Muscle of leg (tissue), 3 donors: ENCODE measurements at regions not wholly inside any gene's neighbourhood (a gene's known extent, or its start where the extent isn't known, plus 50 kb on each side); places are given as distances from the start of the nearest gene placed in this dataset.

Experiments
- DNase-seq: peaks from one replicate; pipeline ENCODE4 v3.0.0; 2013
- H3K27ac ChIP-seq: one replicate; pipeline ENCODE4 v1.5.1; 2013; ENCODE audit warnings: mild to moderate bottlenecking, low read length, control low read depth
- H3K27me3 ChIP-seq: one replicate; pipeline ENCODE4 v1.6.1; 2013; ENCODE audit warnings: low read length; ENCODE audit not compliant: control insufficient read depth, insufficient read depth
- H3K36me3 ChIP-seq: one replicate; pipeline ENCODE4 v1.6.1; 2013; ENCODE audit warnings: low read length; ENCODE audit not compliant: control insufficient read depth, insufficient read depth
- H3K4me1 ChIP-seq: one replicate; pipeline ENCODE4 v1.6.1; 2013; ENCODE audit warnings: low read length; ENCODE audit not compliant: control insufficient read depth, insufficient read depth
- H3K4me3 ChIP-seq: one replicate; pipeline ENCODE4 v1.5.1; 2013; ENCODE audit warnings: low read length, control low read depth
- H3K9me3 ChIP-seq: replicated peaks from 2 replicates; pipeline ENCODE4 v1.6.1; 2013; ENCODE audit warnings: low read depth, low read length; ENCODE audit not compliant: control insufficient read depth
- WGBS: methylation state at CpG from one replicate; pipeline ENCODE4 v1.1.5; 2013; ENCODE audit warnings: missing lambda C conversion rate; ENCODE audit not compliant: insufficient coverage; 5-methylcytosine and 5-hydroxymethylcytosine counted together

- no CpG with 5 or more reads among the region's 1 CpG for WGBS
- Histone ChIP-seq H3K4me1 (no peaks in the 10 kb centered on the region), H3K36me3 (no peaks in the 10 kb centered on the region), H3K27ac (no peak overlapping the region), H3K9me3 (no peaks in the 10 kb centered on the region), H3K4me3 (no peak overlapping the region), H3K27me3 (no peaks in the 10 kb centered on the region)
- DNase-seq, result no peak
These were observed 383.4 kb downstream of the CDH11 start for GRCh38 chr16:64738321-64738960.

- Histone ChIP-seq H3K4me3 (no peak overlapping the region), H3K27ac (no peak overlapping the region), H3K27me3 (no peaks in the 10 kb centered on the region), H3K4me1 (no peaks in the 10 kb centered on the region), H3K9me3 (no peaks in the 10 kb centered on the region), H3K36me3 (no peaks in the 10 kb centered on the region)
- no peak for DNase-seq
- WGBS, result 100% methylated on average over 1 of the region's 2 CpGs
These were observed 385.0 kb downstream of the CDH11 start for GRCh38 chr16:64736857-64737256.

GRCh38 chr16:64731891-64732290 is 390.0 kb downstream of the CDH11 start:
- Histone ChIP-seq H3K4me3 (no peak overlapping the region), H3K27ac (no peak overlapping the region), H3K27me3 (no peaks in the 10 kb centered on the region), H3K4me1 (no peaks in the 10 kb centered on the region), H3K9me3 (no peaks in the 10 kb centered on the region), H3K36me3 (no peaks in the 10 kb centered on the region)
- no peak for DNase-seq
- 100% methylated on average over 1 of the region's 1 CpG for WGBS

- no peak overlapping the region for H3K27ac ChIP-seq
- H3K4me3 ChIP-seq, result no peak overlapping the region
- H3K9me3 ChIP-seq, result no peaks in the 10 kb centered on the region
- no CpG with 5 or more reads among the region's 2 CpGs for WGBS
- no peaks in the 10 kb centered on the region for H3K27me3 ChIP-seq
- no peaks in the 10 kb centered on the region for H3K36me3 ChIP-seq
- DNase-seq, result no peak
- no peaks in the 10 kb centered on the region for H3K4me1 ChIP-seq
These were observed 391.6 kb downstream of the CDH11 start for GRCh38 chr16:64730261-64730660.

- no peak overlapping the region for H3K4me3 ChIP-seq
- 86% methylated on average over 3 of the region's 5 CpGs for WGBS
- no peak overlapping the region for H3K27ac ChIP-seq
- no peaks in the 10 kb centered on the region for H3K27me3 ChIP-seq
- DNase-seq, result no peak
- H3K36me3 ChIP-seq, result no peaks in the 10 kb centered on the region
- no peaks in the 10 kb centered on the region for H3K4me1 ChIP-seq
- no peaks in the 10 kb centered on the region for H3K9me3 ChIP-seq
These were observed 397.5 kb downstream of the CDH11 start for GRCh38 chr16:64724339-64724738.

- no peak overlapping the region for H3K4me3 ChIP-seq
- H3K27me3 ChIP-seq, result no peaks in the 10 kb centered on the region
- no peaks in the 10 kb centered on the region for H3K36me3 ChIP-seq
- no peak overlapping the region for H3K27ac ChIP-seq
- 94% methylated on average over 5 of the region's 7 CpGs for WGBS
- no peaks in the 10 kb centered on the region for H3K9me3 ChIP-seq
- H3K4me1 ChIP-seq, result no peaks in the 10 kb centered on the region
- DNase-seq, result no peak
These were observed 403.4 kb downstream of the CDH11 start for GRCh38 chr16:64718486-64718885.

GRCh38 chr16:64717871-64718270 is 404.0 kb downstream of the CDH11 start:
- no peak overlapping the region for H3K27ac ChIP-seq
- H3K9me3 ChIP-seq, result no peaks in the 10 kb centered on the region
- no peaks in the 10 kb centered on the region for H3K27me3 ChIP-seq
- WGBS, result no CpG with 5 or more reads among the region's 3 CpGs
- H3K36me3 ChIP-seq, result no peaks in the 10 kb centered on the region
- no peaks in the 10 kb centered on the region for H3K4me1 ChIP-seq
- no peak overlapping the region for H3K4me3 ChIP-seq
- DNase-seq, result no peak

- H3K9me3 ChIP-seq, result no peaks in the 10 kb centered on the region
- no peak overlapping the region for H3K4me3 ChIP-seq
- WGBS, result 60% methylated on average over 1 of the region's 2 CpGs
- no peaks in the 10 kb centered on the region for H3K4me1 ChIP-seq
- H3K27me3 ChIP-seq, result no peaks in the 10 kb centered on the region
- no peak overlapping the region for H3K27ac ChIP-seq
- no peak for DNase-seq
- no peaks in the 10 kb centered on the region for H3K36me3 ChIP-seq
These were observed 406.2 kb downstream of the CDH11 start for GRCh38 chr16:64715624-64716023.

GRCh38 chr16:64712026-64712425 is 409.8 kb downstream of the CDH11 start:
- Histone ChIP-seq H3K9me3 (no peaks in the 10 kb centered on the region), H3K4me3 (no peak overlapping the region), H3K36me3 (no peaks in the 10 kb centered on the region), H3K27me3 (no peaks in the 10 kb centered on the region), H3K27ac (no peak overlapping the region), H3K4me1 (no peaks in the 10 kb centered on the region)
- WGBS, result no CpG with 5 or more reads among the region's 3 CpGs
- peak; percentile 72 for DNase-seq

- Histone ChIP-seq H3K27me3 (no peaks in the 10 kb centered on the region), H3K4me3 (no peak overlapping the region), H3K9me3 (no peaks in the 10 kb centered on the region), H3K4me1 (no peaks in the 10 kb centered on the region), H3K36me3 (no peaks in the 10 kb centered on the region), H3K27ac (no peak overlapping the region)
- no peak for DNase-seq
- WGBS, result no CpG with 5 or more reads among the region's 2 CpGs
These were observed 410.3 kb downstream of the CDH11 start for GRCh38 chr16:64711596-64711995.

- no peak overlapping the region for H3K27ac ChIP-seq
- no peak overlapping the region for H3K4me3 ChIP-seq
- no peaks in the 10 kb centered on the region for H3K27me3 ChIP-seq
- no CpG with 5 or more reads among the region's 4 CpGs for WGBS
- H3K36me3 ChIP-seq, result no peaks in the 10 kb centered on the region
- DNase-seq, result no peak
- H3K9me3 ChIP-seq, result no peaks in the 10 kb centered on the region
- H3K4me1 ChIP-seq, result no peaks in the 10 kb centered on the region
These were observed 410.8 kb downstream of the CDH11 start for GRCh38 chr16:64711026-64711425.
